ENCODE measurements at regions not wholly inside any gene's neighbourhood (a gene's known extent, or its start where the extent isn't known, plus 50 kb on each side); places are given as distances from the start of the nearest gene placed in this dataset.

GRCh38 chr11:97833412-97833811 lies 1187.3 kb upstream of the CNTN5 start:
- TF ChIP-seq MAX (IDR thresholded peaks at IDR 0.05; ENCODE audit: low read depth, low read length), result no peak
- no peak for TF ChIP-seq CTCF (IDR thresholded peaks at IDR 0.05; ENCODE audit: low read depth, low read length)

All from NB4 (cell line).